GM21576 (cell line): ENCODE measurements at regions not wholly inside any gene's neighbourhood (a gene's known extent, or its start where the extent isn't known, plus 50 kb on each side); places are given as distances from the start of the nearest gene placed in this dataset.
A peak's percentile ranks its signal among the peaks of the same experiment; 100 is the strongest.
"Not testable (repeated sequence)": the region's sequence is repeated elsewhere in the genome, so short reads cannot be mapped to it uniquely, and the experiment has no call there.

ENCODE experiments used
- ATAC-seq: cut with Tn5 transposase; IDR thresholded peaks from one replicate; pipeline ENCODE4 v1.9.1; 2021; ENCODE audit warnings: mild to moderate bottlenecking, moderate library complexity; ENCODE audit not compliant: unreplicated experiment

DNA sequence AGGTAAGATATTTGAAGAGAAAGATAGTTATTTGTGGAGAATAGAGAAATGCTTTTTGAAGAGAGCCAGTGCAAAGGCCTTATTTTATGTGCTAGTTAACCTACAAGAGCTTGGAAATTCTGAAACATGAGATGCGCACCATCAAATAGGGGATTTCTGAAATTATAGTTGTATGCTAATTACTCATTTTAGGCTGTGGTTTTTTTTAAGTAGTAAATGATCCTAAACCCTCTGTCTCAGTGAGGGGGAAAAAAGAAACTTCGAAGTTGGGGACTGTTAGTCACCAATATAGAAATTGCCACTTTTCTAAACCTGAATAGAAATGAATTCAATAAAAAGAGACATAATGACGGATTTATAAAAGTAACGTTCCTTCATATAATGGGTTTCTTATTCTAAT lies 119.3 kb upstream of the MDFIC start:
- no peak for ATAC-seq

- no peak for ATAC-seq
Observed at GRCh38 chr7:114806590-114807162, 115.2 kb upstream of the MDFIC start.

GRCh38 chr7:114812570-114812969 lies 109.3 kb upstream of the MDFIC start:
- no peak for ATAC-seq

GRCh38 chr7:114813624-114814023 lies 108.3 kb upstream of the MDFIC start:
- ATAC-seq = no peak

GRCh38 chr7:114817036-114817435 lies 104.9 kb upstream of the MDFIC start:
- ATAC-seq = not testable (repeated sequence)

DNA sequence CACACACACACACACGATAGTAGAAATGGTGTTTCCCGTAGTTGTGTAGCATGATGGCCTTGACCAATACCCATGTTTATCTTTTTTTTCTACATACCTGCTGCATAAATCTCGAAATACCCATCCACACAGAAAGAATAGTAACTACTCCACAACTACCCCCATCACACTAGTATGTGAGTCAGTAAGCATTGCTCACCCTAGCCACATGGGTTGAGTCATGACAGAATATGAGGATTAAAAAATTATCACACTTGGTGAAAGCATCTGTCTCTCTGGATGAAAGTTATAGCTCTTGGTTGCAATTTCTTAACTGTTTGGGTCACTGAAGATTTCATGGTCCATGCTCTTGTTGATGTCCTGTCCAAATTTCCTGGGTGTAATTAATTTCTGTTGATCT lies 103.4 kb upstream of the MDFIC start:
- ATAC-seq = no peak

DNA sequence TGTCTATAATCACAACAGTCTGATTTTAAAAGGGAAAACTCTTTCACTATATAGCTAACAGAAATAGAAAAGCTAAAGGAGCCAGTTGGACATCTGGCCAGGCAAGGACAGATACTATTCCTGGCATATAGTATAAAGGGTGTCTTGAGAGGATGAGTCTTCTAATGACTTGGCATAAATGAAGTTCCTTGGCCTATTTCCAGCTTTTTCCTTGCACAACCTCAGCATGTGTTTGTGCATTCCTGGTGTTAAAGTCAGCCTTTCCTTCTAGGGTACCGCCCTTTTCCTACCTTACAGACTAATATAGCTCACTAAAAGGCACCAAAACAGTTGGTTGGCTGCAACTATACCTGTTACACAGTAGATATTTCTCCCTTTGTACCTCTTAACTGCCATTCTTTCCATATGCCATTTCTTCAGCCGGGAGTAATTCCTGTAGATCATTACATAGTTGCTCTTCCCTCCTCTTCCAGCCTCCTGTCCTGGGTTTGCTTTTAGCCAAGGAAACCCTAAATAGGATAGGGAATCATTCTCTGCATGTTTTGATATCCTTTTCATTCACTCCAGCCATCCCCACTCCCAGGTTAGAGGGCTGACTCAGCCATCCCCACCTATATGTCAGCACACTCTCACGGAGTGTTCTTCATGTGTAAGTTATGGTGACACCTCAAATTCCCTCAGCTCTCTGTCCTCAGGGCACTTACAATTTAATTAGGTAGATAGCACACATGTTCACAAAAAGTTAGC lies 102.1 kb upstream of the MDFIC start:
- no peak for ATAC-seq

GRCh38 chr7:114821030-114821900 lies 100.6 kb upstream of the MDFIC start:
- no peak for ATAC-seq

DNA sequence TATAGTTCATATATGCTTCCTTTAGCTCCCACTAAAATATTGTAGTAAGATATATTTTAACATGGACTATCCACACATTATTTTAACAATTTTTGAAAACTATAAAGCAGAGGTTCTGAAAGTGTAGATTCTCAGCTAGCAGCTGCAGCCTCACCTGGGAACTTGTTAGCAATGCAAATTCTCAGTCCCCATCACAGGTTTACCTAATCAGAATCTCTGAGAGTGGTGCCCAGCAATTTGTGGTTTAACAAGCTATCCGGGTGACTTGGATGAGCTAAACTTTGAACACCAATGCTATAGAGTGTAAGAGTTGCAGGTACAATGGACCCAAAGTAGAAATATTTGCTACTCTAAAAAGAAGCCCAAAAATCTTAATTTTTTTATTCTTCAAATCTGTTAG lies 99.8 kb upstream of the MDFIC start:
- no peak for ATAC-seq

- ATAC-seq = no peak
Observed at GRCh38 chr7:114822844-114823243, 99.0 kb upstream of the MDFIC start.

DNA sequence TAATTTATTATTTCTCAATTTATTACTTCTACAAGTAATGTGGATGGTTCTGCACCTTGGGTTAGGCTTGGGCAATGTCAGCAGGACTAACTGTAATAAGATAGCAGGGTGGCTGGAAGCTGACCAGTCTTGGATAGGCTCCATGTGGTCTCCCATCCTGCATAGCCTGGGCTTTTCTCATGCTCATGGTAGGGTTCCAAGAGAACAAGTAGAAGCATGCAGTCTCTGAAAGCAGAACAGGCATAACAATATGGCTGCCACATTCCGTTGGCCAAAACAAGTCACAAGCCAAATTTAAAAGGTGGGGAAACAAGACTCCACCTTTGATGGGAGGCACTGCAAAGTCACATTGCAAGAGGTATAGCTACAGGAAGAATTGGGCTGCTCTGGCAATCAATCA lies 98.6 kb upstream of the MDFIC start:
- ATAC-seq = no peak

- ATAC-seq = no peak
Observed at GRCh38 chr7:114825423-114825951, 96.4 kb upstream of the MDFIC start.

GRCh38 chr7:114830952-114831351 lies 90.9 kb upstream of the MDFIC start:
- no peak for ATAC-seq

- peak; percentile 91 for ATAC-seq
Observed at GRCh38 chr7:114832906-114833595, 88.8 kb upstream of the MDFIC start.

DNA sequence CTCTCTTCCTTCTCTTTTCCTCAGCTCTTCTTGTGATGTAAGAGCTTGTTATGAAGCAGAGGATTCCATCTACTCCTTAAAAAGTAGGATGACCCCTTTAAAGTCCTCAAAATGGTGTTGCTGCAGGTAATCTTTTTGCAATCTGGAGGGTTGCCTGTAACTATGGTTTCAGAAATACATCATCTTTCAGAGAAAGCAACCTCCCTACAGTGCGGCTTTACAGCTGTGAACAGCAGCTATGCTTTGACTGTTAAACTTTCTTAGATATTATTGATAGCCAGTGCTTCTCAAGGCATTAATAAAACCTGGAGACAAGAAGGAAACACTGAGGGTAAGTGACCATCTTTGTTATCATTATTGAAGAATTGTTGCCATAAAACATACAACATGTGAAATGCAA lies 86.6 kb upstream of the MDFIC start:
- no peak for ATAC-seq

- ATAC-seq = no peak
Observed at GRCh38 chr7:114835861-114836260, 86.0 kb upstream of the MDFIC start.

GRCh38 chr7:114842551-114843065 lies 79.3 kb upstream of the MDFIC start:
- no peak for ATAC-seq

- no peak for ATAC-seq
Observed at GRCh38 chr7:114843102-114843501, 78.8 kb upstream of the MDFIC start.

DNA sequence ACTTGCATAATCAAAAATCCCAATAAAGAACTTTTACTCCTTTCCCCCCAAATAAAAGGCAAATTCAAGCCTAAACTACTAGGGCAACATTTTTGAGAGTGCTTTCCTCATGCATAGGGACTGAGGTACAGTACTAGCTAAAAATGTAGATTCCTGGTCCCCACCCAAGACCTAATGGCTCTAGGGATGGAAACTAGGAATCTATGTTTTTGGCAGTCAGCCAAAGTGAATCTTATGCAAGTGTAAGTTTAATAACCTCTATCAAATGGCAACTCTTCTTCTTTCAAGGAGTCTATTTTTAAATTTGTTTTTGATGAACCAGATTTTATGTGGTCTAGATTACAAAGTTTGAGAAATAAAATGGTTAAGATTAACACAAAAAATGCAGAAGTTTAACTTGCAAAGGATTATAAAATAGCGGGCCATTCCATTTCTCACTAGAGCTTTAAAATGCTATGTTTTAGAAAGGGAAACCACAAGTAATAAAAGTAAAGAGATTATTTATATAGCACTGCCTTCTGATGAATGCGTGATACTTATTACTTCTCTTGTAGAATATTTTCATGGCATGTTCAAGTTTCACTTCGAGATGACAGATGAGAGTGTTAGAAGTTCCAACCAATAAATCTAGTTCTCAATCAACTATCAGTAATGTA lies 70.4 kb upstream of the MDFIC start:
- ATAC-seq = no peak

DNA sequence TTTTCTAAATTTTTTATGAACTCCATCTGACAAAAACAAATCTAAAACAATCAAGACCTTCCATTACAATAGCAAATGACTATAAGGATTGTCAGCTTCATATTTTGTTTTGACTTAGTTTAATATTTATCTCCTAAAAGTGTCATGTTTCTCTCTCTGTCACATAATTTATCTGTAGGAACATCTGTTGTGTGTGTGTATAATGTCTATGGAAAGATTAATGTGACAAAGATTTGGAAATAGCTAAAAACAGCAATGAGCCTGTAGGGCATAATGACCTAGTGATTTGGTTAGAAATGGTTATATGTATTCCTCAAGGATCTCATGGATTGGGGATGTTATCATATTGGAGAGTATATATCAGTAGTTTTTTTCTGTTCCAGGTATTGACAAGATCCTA lies 69.6 kb upstream of the MDFIC start:
- no peak for ATAC-seq
